DOHH2 (cell line): ENCODE measurements at regions not wholly inside any gene's neighbourhood (a gene's known extent, or its start where the extent isn't known, plus 50 kb on each side); places are given as distances from the start of the nearest gene placed in this dataset.

Experiments used
- H3F3A ChIP-seq: fragments of 200-600 bp; sonication (generic), shearing (Covaris generic); 2 replicates; pipeline ENCODE4 v1.6.0; 2016; ENCODE audit warnings: antibody characterized with exemption, mild to moderate bottlenecking; ENCODE audit not compliant: control insufficient read depth, insufficient read depth
- H3K27ac ChIP-seq: fragments of 200-600 bp; sonication (generic); 2 replicates; pipeline ENCODE4 v1.5.1; 2014; ENCODE audit warnings: low read depth, mild to moderate bottlenecking, low read length, moderate library complexity
- H3K27me3 ChIP-seq: fragments of 200-600 bp; sonication (generic); 2 replicates; pipeline ENCODE4 v1.6.1; 2014; ENCODE audit warnings: mild to moderate bottlenecking, low read length, mixed read lengths; ENCODE audit not compliant: control insufficient read depth
- H3K36me3 ChIP-seq: fragments of 200-600 bp; sonication (generic); 2 replicates; pipeline ENCODE4 v1.6.1; 2014; ENCODE audit warnings: mild to moderate bottlenecking, low read length, moderate library complexity, mixed read lengths; ENCODE audit not compliant: control insufficient read depth
- H3K4me1 ChIP-seq: fragments of 200-600 bp; sonication (generic); 2 replicates; pipeline ENCODE4 v1.6.1; 2014; ENCODE audit warnings: mild to moderate bottlenecking, low read length, mixed read lengths; ENCODE audit not compliant: control insufficient read depth
- H3K4me2 ChIP-seq: fragments of 200-600 bp; sonication (generic); 2 replicates; pipeline ENCODE4 v1.6.0; 2014; ENCODE audit warnings: mild to moderate bottlenecking, low read length, moderate library complexity
- H3K4me3 ChIP-seq: fragments of 200-600 bp; sonication (generic); 2 replicates; pipeline ENCODE4 v1.5.1; 2014; ENCODE audit warnings: mild to moderate bottlenecking, low read length, mixed read lengths
- H3K79me2 ChIP-seq: fragments of 200-600 bp; sonication (generic); 2 replicates; pipeline ENCODE4 v1.6.1; 2014; ENCODE audit warnings: mild to moderate bottlenecking, low read length, mixed read lengths; ENCODE audit not compliant: control insufficient read depth
- H3K9me2 ChIP-seq: fragments of 200-600 bp; sonication (generic); replicated peaks from 2 replicates; pipeline ENCODE4 v1.6.1; 2014; ENCODE audit warnings: mild to moderate bottlenecking, low read length, mixed read lengths; ENCODE audit not compliant: control insufficient read depth
- H3K9me3 ChIP-seq: fragments of 200-600 bp; sonication (generic); 2 replicates; pipeline ENCODE4 v1.6.1; 2014; ENCODE audit warnings: antibody characterized with exemption, low read length, mixed read lengths; ENCODE audit not compliant: control insufficient read depth, insufficient read depth
- H4K20me1 ChIP-seq: fragments of 200-600 bp; sonication (generic); 2 replicates; pipeline ENCODE4 v1.6.0; 2014; ENCODE audit warnings: low read depth, mild to moderate bottlenecking, antibody characterized with exemption, low read length, moderate library complexity; ENCODE audit not compliant: control insufficient read depth, insufficient read depth
- EZH2phosphoT487 ChIP-seq: fragments of 200-600 bp; sonication (generic); IDR thresholded peaks from 2 replicates; pipeline ENCODE4 v1.6.1; 2017; ENCODE audit warnings: borderline replicate concordance, mild to moderate bottlenecking, antibody characterized with exemption, low read length, moderate library complexity, mixed read lengths
- TF ChIP-seq, protein P1 (sequence below): fragments of 200-600 bp; sonication (generic); IDR thresholded peaks from one replicate; pipeline ENCODE4 v1.5.1; 2014; ENCODE audit warnings: antibody characterized with exemption, mild to moderate bottlenecking, low read depth, low read length; ENCODE audit not compliant: poor library complexity, severe bottlenecking

DNA sequence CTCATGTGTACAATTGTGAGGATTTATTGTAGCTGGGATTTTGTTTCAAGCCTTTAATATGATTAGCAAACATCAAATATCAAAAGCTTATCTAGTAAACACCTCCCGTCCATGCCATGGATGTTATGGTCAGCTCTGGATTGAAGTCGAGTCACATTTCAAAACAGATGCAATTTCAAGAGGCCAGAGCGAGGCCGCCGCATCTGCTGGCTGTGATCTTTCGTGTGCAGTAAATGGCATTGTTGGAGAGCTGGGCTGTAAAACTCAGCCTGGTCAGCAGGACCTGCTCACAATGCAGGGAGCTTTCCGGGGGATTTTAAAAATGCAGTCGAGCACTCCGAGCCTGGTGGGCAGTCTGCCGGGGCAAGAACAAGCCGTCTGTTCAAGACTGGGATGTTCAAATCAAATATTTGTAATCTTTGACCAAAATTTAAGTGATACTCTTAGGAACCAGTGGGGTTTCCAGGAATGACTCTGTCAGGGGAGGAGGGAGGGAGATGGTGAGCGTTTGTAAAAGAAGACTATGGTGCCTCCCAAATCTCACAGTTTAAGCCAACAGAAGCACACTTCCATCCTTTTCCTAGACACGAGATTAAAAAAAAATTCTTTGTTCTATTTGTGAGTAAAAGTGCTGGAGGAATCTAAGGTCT is 97.6 kb downstream of the MYCN start:
- no peak for TF ChIP-seq EZH2phosphoT487
- TF ChIP-seq, protein P1, sequence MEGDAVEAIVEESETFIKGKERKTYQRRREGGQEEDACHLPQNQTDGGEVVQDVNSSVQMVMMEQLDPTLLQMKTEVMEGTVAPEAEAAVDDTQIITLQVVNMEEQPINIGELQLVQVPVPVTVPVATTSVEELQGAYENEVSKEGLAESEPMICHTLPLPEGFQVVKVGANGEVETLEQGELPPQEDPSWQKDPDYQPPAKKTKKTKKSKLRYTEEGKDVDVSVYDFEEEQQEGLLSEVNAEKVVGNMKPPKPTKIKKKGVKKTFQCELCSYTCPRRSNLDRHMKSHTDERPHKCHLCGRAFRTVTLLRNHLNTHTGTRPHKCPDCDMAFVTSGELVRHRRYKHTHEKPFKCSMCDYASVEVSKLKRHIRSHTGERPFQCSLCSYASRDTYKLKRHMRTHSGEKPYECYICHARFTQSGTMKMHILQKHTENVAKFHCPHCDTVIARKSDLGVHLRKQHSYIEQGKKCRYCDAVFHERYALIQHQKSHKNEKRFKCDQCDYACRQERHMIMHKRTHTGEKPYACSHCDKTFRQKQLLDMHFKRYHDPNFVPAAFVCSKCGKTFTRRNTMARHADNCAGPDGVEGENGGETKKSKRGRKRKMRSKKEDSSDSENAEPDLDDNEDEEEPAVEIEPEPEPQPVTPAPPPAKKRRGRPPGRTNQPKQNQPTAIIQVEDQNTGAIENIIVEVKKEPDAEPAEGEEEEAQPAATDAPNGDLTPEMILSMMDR = no peak
- no peaks in the 10 kb centered on the region for H3K79me2 ChIP-seq
- H3K27me3 ChIP-seq = no peaks in the 10 kb centered on the region
- H3K36me3 ChIP-seq = no peaks in the 10 kb centered on the region
- H4K20me1 ChIP-seq = no peaks in the 10 kb centered on the region
- H3K4me2 ChIP-seq = no peak overlapping the region
- H3K9me3 ChIP-seq = no peaks in the 10 kb centered on the region
- H3K4me1 ChIP-seq = no peaks in the 10 kb centered on the region
- no peaks in the 10 kb centered on the region for H3F3A ChIP-seq
- H3K27ac ChIP-seq = no peak overlapping the region
- no peaks in the 10 kb centered on the region for H3K9me2 ChIP-seq
- H3K4me3 ChIP-seq = no peak overlapping the region

DNA sequence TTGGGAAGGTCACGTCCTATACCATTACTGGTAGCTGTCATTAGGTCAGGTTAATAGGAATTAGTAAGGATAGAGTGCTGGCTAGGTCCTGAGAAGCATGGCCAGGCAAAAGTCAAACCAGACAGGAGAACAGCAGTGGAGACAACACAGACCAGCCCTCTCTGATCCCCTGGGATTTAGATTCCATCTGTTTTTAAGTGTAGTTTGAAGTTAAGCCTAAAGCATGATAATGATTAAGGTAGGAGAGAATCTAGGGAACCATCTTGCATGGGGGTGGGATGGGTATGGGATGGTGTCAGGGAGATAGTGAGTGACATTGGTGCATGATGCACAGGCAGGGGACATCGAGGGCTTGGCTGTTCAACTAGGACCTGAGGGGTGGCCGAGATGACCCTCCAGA is 96.6 kb downstream of the MYCN start:
- no peaks in the 10 kb centered on the region for H3K79me2 ChIP-seq
- no peak overlapping the region for H3K4me2 ChIP-seq
- no peaks in the 10 kb centered on the region for H3K36me3 ChIP-seq
- no peak overlapping the region for H3K27ac ChIP-seq
- no peaks in the 10 kb centered on the region for H4K20me1 ChIP-seq
- H3F3A ChIP-seq = no peaks in the 10 kb centered on the region
- TF ChIP-seq EZH2phosphoT487 = no peak
- TF ChIP-seq, protein P1 = no peak
- no peaks in the 10 kb centered on the region for H3K4me1 ChIP-seq
- H3K27me3 ChIP-seq = no peaks in the 10 kb centered on the region
- H3K9me3 ChIP-seq = no peaks in the 10 kb centered on the region
- H3K4me3 ChIP-seq = no peak overlapping the region
- no peaks in the 10 kb centered on the region for H3K9me2 ChIP-seq

DNA sequence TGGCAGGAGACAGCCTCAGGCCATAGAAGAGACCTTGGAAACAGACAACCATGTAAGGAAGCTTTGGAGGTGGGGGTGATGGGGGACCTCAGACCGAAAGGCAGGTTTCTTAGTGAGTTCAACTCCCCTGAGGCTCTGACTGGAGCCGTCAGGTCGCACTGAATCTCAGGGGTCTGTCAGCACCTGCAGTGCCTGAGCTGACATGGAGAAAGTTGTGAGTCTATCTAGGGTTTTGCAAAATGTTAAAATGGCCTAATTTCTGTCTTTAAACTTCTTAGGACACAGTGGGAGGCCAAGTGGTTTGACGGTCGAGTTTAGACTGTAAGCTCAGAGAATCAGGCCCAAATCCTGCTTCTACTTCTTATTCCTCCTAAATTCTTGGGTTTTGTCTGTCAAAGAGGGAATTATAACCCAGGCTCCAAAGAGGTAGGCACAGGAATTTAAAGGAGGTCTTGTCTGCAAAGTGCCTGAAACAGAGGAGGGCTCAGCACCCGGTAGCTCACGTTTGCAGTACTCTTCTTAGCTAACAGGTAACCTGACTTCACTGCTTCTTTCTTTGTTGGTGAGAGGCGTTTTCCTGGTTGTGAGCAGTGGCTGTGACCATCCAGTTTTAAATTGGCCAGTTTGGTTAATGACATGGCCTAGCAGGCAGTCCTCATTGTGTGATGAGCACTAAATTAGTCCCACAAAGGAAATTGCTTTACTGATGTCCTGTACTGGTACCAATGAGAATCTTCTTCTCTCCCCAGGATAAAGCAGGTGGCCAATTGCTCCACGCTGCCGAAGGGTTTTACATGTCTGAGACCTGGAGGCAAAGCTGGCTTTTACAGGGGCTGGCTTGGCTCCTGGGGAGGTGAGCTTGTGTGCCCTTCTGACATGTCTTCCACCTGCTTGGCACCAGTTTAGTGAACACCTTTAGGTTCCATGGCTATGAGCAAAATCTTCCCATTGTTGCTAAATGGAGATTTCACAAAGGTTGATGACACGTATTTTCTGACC is 95.7 kb downstream of the MYCN start:
- no peaks in the 10 kb centered on the region for H4K20me1 ChIP-seq
- no peaks in the 10 kb centered on the region for H3K9me2 ChIP-seq
- no peaks in the 10 kb centered on the region for H3F3A ChIP-seq
- TF ChIP-seq, protein P1 = no peak
- no peak for TF ChIP-seq EZH2phosphoT487
- H3K79me2 ChIP-seq = no peaks in the 10 kb centered on the region
- no peak overlapping the region for H3K4me3 ChIP-seq
- no peaks in the 10 kb centered on the region for H3K4me1 ChIP-seq
- H3K4me2 ChIP-seq = no peak overlapping the region
- no peaks in the 10 kb centered on the region for H3K9me3 ChIP-seq
- H3K27me3 ChIP-seq = no peaks in the 10 kb centered on the region
- no peaks in the 10 kb centered on the region for H3K36me3 ChIP-seq
- no peak overlapping the region for H3K27ac ChIP-seq
